LNCAP (cell line): ENCODE measurements at regions not wholly inside any gene's neighbourhood (a gene's known extent, or its start where the extent isn't known, plus 50 kb on each side); places are given as distances from the start of the nearest gene placed in this dataset.

Experiments
- CTCF ChIP-seq: fragments of 450-650 bp; IDR thresholded peaks from 2 replicates; pipeline ENCODE4 v1.5.1; 2017; ENCODE audit warnings: mild to moderate bottlenecking

GRCh38 chr6:54681267-54681666 lies 165.3 kb upstream of the FAM83B start:
- no peak for TF ChIP-seq CTCF

GRCh38 chr6:54681987-54682386 lies 164.6 kb upstream of the FAM83B start:
- no peak for TF ChIP-seq CTCF

- TF ChIP-seq CTCF = no peak
These were observed 157.0 kb upstream of the FAM83B start for GRCh38 chr6:54689620-54690019.

GRCh38 chr6:54690596-54690995 lies 156.0 kb upstream of the FAM83B start:
- no peak for TF ChIP-seq CTCF

GRCh38 chr6:54694928-54695532 lies 151.5 kb upstream of the FAM83B start:
- no peak for TF ChIP-seq CTCF

GRCh38 chr6:54695815-54696214 lies 150.8 kb upstream of the FAM83B start:
- TF ChIP-seq CTCF = no peak

GRCh38 chr6:54697424-54697823 lies 149.1 kb upstream of the FAM83B start:
- TF ChIP-seq CTCF = no peak

- TF ChIP-seq CTCF = no peak
These were observed 147.6 kb upstream of the FAM83B start for GRCh38 chr6:54698974-54699373.
